GM08714 (cell line): ENCODE measurements at regions not wholly inside any gene's neighbourhood (a gene's known extent, or its start where the extent isn't known, plus 50 kb on each side); places are given as distances from the start of the nearest gene placed in this dataset.

Experiments
- H3K4me3 ChIP-seq: fragments of 200-500 bp; sonication (Bioruptor generic); 2 replicates; pipeline ENCODE4 v1.5.1; 2014; ENCODE audit warnings: mild to moderate bottlenecking, low read length, inconsistent platforms
- ZNF274 ChIP-seq: IDR thresholded peaks from 2 replicates; pipeline ENCODE4 v1.6.1; 2012; ENCODE audit warnings: mild to moderate bottlenecking, low read depth, low read length

- no peak overlapping the region for H3K4me3 ChIP-seq
- no peak for TF ChIP-seq ZNF274
Observed at GRCh38 chr21:28256837-28257236, 735.8 kb downstream of the LTN1 start.

DNA sequence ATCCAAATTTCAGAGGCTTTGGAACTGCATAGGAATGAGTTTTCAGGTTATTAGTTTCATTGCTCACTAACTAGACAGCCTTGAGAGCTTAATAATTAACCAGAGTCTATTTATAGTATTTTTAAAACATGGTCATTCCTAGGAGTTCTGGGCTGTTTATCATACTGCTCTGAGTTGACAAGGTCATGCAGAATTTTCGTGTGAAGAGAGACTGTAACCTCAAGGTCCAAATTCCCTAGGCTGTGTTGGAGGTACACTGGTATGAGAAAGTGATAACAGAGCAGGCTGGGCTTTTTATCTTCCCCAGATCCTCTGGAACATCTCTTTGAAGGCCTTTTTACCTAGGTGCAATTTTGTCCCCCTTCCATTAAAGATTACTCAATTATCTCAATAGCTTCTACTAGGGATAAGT lies 736.3 kb downstream of the LTN1 start:
- TF ChIP-seq ZNF274 = no peak
- no peak overlapping the region for H3K4me3 ChIP-seq

GRCh38 chr21:28253961-28254360 lies 738.7 kb downstream of the LTN1 start:
- no peak overlapping the region for H3K4me3 ChIP-seq
- TF ChIP-seq ZNF274 = no peak

DNA sequence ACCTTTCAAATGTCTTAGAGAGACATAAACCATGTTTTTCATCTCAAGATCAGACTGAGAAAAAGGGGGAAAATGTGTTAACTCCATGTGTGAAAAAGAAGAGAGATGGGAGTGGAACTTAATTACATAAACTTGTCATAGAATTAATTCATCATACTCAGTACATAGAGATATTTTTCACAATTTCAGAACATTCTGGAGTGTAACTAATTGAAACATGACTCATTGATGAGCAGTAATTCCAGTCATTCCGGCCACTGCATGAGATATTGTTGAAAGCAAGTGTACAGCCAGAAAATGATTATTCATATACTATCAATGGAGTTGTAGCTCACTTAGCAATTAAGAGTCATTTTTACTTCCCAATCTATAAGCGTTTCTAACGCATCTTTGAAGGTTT lies 739.3 kb downstream of the LTN1 start:
- TF ChIP-seq ZNF274 = no peak
- H3K4me3 ChIP-seq = no peak overlapping the region

GRCh38 chr21:28252928-28253327 lies 739.7 kb downstream of the LTN1 start:
- no peak for TF ChIP-seq ZNF274
- H3K4me3 ChIP-seq = no peak overlapping the region

DNA sequence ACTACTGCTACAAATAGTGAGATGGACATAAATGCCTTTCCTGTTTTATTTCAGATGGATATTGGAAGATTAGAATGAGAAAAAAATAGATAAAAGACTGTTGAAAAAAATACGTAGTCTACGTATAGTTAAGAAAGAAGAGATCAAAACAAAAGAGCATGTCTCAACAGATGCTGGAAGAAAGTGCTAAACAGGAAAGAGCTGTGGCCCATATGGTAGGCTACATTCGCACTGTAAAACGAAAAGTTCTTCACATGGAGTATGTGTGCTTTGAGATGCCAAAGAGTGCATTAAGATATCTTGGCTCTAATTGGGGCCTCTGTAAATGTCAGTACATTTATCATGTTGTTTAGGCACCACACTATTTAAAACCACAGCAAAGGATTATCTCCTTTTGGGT lies 741.7 kb downstream of the LTN1 start:
- H3K4me3 ChIP-seq = no peak overlapping the region
- TF ChIP-seq ZNF274 = no peak

- H3K4me3 ChIP-seq = no peak overlapping the region
- no peak for TF ChIP-seq ZNF274
Observed at GRCh38 chr21:28247454-28248020, 745.1 kb downstream of the LTN1 start.

- no peak for TF ChIP-seq ZNF274
- no peak overlapping the region for H3K4me3 ChIP-seq
Observed at GRCh38 chr21:28240586-28240985, 752.1 kb downstream of the LTN1 start.

DNA sequence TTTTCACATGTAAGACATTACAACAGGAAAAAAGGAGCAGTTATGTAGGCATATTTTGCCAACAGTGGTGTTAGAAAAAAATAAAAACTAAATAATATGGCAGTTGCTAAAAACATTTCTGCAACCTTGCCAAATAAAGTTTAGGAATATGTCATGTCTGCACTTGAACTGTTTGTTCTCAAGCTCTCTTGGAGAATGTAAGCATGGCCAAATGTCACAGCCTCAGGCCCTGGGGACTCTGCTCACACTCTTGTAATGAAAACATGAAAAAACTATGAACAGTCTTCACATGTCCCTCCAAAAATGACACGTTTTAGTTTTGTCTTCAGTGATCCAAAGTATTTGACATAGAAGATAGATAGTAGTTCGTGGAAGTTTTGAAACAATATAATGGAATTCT lies 753.3 kb downstream of the LTN1 start:
- TF ChIP-seq ZNF274 = no peak
- no peak overlapping the region for H3K4me3 ChIP-seq

DNA sequence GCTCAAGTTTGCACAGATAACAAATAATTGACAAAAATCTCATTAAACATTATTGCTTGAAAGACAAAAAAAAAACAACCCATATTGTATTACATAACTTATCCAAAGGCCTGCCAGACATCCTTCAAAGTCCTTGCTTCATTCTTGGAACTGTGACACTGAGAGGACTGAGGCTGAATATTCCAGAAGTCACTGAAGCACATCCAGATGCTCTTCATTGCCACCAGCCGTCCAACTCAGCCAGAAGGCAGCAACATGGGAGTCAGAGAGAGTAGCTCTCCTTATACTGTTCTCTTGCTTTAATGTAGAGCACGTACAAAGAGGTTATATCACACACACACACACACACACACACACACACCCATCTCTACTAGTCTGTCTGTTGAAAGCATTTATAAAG lies 755.0 kb downstream of the LTN1 start:
- no peak for TF ChIP-seq ZNF274
- no peak overlapping the region for H3K4me3 ChIP-seq

DNA sequence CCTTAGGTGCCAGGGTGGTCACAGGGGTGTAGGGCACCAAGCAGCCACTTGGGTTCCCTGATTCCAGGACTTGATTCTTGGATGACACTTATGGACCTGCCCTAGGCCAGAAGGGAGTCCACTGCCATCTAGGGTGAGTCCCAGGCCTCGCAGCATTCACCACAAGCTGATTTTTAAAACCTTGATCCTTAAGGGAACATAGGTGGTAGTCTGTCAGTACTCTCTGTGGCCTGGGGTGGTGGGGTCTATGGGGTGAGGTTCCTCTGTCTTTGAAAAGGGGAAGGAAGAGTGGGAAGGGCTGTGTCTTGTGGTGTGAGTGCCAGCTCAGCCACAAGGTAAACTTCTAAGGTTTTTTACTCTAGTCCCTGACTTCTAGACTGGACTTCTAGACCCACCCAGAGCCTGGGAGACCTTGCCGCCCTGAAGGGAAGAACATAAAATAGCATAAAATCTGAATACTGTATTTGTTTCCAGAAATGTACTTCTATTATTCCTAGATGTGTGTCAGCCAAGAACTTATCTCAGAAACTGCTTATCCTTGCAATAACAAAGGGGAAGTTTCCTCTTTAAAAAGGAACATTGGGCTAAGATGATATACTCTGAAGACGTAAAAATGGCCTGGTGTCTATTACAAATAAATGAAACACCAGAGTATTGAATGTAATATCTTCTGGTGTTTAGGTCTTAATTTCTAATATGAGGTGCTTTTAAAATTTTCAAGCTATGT lies 757.3 kb downstream of the LTN1 start:
- H3K4me3 ChIP-seq = no peak overlapping the region
- TF ChIP-seq ZNF274 = no peak

DNA sequence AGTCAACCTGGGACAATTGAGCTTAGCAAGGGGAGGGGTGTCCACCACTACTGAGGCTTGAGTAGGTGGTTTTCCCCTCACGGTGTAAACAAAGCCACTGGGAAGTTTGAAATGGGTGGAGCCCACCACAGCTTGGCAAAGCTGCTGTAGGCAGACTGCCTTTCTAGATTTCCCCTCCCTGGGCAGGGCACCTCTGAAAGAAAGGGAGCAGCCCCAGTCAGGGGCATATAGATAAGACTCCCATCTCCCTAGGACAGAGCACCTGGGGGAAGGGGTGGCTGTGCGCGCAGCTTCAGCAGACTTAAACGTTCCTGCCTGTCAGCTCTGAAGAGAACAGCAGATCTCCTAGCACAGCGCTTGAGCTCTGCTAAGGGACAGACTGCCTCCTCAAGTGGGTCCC lies 758.4 kb downstream of the LTN1 start:
- TF ChIP-seq ZNF274 = no peak
- H3K4me3 ChIP-seq = no peak overlapping the region

GRCh38 chr21:28233536-28234220 lies 759.0 kb downstream of the LTN1 start:
- TF ChIP-seq ZNF274 = no peak
- no peak overlapping the region for H3K4me3 ChIP-seq

DNA sequence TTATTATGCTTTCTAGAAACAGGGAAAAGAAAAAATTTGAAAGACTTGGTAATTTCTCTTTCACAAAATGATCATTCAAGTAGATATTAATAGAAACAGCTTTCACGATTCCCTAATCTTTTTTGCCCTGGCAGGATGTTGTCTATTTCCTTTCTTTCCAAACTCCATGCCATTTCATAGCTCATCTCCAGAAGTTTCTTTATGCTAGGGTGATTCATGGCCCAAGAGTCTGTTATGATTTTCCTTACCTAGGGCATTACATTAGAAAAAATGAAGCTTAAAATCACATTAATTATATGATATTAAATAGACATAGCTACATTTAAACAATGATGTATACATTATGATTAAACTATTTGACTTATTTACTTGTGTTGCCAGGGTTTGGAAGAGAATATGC lies 762.1 kb downstream of the LTN1 start:
- H3K4me3 ChIP-seq = no peak overlapping the region

GRCh38 chr21:28229814-28230213 lies 762.9 kb downstream of the LTN1 start:
- no peak for TF ChIP-seq ZNF274
- H3K4me3 ChIP-seq = no peak overlapping the region

More for the DNA sequence above, 762.1 kb downstream of the LTN1 start:
- no peak for TF ChIP-seq ZNF274

DNA sequence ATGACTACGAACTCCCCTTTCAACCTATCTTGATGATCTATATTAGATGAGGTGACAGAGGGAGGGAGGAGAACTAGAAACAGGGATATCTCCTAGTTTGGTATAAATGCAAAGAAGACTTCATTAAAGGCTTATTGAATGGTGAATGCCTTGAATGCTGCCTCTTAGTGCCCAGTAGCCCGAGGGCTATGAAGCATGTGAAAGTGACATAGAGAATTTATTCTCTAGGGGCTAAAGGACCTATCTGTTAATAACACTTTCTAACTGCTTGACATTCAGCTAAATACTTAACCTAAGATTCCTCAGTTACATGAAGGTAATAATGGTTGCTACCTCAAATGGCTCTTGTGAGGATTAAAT lies 764.1 kb downstream of the LTN1 start:
- H3K4me3 ChIP-seq = no peak overlapping the region
- TF ChIP-seq ZNF274 = no peak
